Activated T-cell treated with anti-CD3 and anti-CD28 coated beads for 24 hours (primary cell): ENCODE measurements at regions not wholly inside any gene's neighbourhood (a gene's known extent, or its start where the extent isn't known, plus 50 kb on each side); places are given as distances from the start of the nearest gene placed in this dataset.

ENCODE experiments used
- DNase-seq: peaks from one replicate; pipeline ENCODE4 v3.0.0-alpha.2; 2020; ENCODE audit warnings: low read depth

DNA sequence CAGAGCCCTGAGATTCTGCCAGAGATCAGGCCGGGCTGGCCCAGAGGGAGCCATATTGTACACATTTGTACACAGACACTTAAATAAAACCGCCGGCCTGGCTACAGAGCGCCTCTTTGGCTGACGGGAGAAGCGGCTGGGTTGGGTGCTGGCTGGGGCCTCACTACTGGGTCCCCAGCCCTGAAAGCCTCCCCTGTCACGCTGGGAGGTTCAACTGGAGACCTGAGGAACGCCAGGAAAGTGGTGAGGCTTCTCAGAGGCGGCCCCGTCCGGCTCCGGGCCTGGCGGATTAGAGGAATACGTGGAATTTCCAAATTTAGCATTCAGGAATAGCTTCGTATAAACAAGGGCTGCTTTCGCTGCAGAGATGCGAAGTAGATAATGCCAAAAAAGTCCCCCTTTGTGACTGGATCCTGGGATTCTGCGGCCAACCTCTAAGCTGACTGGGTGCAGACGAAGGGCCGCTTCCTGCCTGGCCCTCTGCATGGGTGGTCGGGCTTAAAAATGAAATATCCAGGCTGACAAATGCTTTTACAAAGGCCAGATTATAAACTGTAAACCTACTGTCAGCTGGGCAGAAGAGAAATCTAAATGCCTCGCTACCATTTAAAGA, 252.4 kb downstream of the IRF8 start:
- no peak for DNase-seq

GRCh38 chr16:86156155-86156554, 257.2 kb downstream of the IRF8 start:
- no peak for DNase-seq

- DNase-seq = no peak
Observed at GRCh38 chr16:86157616-86158247, 258.8 kb downstream of the IRF8 start.

DNA sequence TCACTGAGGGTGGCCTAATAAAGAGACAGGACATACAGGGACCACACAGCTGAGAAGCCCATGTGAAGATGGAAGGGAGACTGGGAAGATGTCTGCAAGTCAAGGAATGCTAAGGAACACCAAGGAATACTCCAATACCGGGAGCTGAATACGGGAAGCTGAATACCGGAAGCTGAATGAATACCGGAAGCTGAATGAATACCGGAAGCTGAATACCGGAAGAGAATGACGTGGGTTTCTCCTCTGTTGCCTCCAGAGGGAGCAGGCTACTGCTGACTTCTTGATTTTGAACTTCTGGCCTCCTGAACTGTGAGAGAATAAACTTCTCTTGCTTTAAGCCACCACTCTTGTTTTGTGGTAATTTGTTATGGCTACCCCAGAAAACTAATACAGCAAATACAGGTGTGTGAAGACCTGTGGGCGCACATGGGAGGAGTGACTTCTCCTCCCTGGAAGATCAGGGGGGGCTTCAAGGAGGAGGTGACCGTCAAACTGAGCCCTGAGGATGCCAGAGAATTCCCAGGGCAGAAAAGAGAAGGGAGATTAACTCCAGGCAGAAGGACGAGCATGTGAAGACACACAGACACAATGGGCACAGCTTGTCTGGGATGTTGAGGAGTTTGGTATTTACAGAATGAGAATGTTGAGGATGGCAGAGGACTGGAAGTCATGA, 259.9 kb downstream of the IRF8 start:
- DNase-seq = no peak

- DNase-seq = no peak
Observed at GRCh38 chr16:86165479-86165878, 266.5 kb downstream of the IRF8 start.

GRCh38 chr16:86166414-86166813, 267.5 kb downstream of the IRF8 start:
- DNase-seq = no peak

DNA sequence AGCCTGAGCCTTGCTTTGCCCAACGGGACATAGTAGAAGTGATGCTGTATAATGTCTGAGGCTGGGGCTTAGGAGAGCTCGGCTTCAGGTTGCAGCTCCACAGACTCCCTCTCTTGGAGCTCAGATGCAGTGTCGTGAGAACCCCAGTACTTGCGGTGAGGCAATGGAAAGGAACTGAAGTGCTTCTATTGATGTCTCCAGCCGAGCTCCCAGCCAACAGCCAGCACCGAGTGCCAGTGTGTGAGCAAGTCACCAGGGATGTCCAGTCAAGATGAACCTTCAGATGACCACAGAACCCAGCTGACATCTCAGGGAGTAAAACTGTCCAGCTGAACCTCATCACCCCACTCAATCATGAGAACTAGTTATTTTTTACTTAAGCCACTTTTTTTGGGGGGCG, 268.1 kb downstream of the IRF8 start:
- no peak for DNase-seq

DNA sequence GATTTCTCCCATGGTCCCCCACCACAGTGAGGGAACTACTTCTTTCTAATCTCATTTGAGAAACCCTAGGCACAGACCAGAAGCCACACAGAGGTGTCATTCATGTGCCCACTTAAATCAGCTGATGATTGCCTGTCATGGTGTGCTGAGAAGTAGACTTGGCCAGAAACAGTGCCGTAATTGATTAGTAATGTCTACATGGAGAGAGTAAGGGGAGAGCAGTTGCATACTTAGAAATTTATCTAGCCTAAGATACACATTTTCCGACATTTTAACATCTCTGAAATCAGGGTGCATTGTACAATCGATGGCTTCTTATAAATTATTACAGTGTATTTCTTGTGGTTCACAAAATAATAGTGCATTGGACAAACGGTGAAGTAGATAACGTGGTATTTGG, 271.8 kb downstream of the IRF8 start:
- DNase-seq = no peak

DNA sequence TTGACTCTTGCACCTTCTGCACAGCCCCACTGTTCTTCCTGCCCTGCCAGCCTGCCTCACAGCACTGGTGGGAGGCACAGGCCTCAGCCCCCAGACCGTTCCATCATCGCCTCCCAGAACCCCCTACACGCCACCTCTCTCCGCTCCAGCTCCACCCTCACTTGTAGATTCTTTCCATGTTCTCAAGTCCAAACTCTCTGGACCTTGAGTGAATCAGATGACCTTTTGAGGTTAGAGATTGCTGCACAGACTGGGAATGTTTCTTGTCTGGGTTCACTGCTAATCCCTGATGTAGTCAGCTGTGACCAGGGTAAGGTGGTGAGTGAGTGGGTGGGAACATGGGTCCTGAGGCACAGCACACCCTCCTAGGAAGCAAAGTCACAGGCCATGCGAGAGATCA, 272.4 kb downstream of the IRF8 start:
- no peak for DNase-seq

GRCh38 chr16:86175816-86176215, 276.9 kb downstream of the IRF8 start:
- DNase-seq = no peak

GRCh38 chr16:86176462-86176861, 277.5 kb downstream of the IRF8 start:
- DNase-seq = no peak

DNA sequence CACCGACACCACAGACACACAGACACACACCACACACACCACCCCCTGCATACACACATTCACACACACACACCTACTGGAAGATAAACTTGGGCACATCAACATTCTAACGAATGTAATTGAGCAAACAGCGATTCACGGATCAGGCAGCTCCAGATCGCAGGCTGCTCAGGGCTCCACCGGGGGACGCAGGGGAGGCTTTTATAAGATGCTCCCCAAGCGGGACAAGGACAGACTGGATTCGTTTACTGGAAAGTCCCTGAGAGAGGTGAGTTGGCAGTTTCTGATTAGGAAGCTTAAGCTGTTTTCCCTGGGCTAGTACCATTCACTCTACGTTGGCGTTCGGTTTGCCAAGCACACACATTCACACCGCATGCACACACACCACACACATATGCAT, 281.3 kb downstream of the IRF8 start:
- DNase-seq = no peak

GRCh38 chr16:86180780-86181179, 281.8 kb downstream of the IRF8 start:
- DNase-seq = no peak

- DNase-seq = no peak
Observed at GRCh38 chr16:86181526-86181925, 282.6 kb downstream of the IRF8 start.

DNA sequence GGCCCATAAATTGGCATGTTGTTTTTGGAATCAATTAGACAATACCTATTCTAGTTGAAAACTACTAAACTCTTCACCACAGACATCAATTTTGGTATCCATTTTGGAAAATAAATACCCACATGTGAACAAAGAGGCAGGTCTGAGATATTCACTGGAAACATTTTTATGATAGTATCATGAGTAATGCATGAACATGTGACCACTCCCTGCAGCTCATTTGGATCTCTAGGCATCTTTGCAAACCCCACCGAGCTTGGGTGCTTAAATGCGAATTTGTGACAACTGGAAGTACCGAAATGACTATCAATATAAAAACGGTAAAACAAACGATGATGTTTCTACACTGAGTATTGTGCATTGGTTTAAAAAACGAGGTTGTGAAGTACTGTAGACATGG, 285.2 kb downstream of the IRF8 start:
- no peak for DNase-seq

DNA sequence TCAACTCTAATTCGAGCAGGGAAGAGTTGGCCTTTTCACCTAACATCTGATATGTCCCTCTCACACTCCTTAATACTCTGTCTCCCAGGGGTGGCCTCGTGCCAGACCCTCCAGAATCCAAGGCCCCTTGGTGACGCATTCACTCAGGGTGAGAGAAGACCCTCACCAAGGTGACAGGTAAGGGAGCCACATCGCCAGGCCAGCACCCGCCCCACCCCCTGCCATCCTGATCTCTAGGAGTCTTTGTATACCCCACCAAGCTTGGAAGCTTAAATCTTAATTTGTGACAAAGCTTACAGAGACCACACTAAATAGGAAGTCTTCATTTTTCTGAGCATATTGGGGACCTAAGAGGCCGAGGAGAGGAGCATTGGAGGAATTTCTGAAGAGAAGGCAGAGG, 286.1 kb downstream of the IRF8 start:
- DNase-seq = no peak

GRCh38 chr16:86186313-86186712, 287.4 kb downstream of the IRF8 start:
- no peak for DNase-seq

GRCh38 chr16:86189934-86190333, 291.0 kb downstream of the IRF8 start:
- DNase-seq = no peak

DNA sequence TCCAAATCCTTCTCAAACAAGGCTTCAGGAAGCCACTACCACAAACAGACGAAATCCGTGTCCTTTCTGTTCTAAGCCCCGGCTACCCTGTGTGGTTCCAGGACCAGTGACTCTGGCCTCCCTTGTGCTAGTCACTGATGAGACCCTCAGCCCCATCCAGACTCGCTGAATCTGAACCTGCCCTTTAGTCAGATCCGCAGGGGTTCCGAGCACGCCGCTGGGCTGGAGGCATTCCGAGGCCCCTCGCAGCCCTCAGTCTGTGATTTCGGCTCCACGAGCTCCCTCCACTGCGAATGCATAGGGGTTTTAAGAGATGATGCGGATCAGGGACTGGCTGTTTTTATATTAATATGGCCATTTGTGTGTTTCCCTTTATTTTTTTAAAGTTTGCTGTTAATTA, 292.7 kb downstream of the IRF8 start:
- no peak for DNase-seq

DNA sequence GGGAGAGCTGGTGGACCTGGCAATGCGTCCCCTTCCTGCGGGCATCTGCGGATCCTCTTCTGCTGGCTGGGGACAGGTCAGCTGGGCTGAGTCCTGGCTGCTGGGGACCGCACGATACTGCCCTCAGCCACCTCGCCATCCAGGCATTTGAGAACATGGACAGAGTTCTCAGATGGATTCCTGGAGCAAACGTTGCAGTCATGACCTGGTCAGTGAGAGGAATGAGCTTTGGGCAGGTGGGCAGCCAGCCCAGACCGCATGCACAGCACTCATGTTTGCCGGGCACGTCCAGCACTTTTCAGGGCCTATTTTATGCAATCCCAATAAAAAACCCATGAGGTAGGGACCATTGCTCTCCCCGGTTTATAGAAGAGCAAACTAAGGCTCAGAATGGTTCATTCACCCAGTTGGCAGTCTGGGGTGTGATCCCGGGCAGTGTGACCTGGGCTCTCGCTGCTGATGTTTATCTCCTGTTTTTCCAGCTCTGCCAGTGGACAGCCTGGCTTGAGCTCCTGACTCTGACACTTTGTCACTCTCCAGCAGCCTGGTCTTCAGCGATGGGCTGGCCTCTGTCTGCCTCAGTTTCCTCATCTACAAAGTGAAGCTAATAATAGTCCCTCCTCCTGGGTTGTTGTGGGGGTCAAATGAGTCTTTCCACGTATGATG, 294.7 kb downstream of the IRF8 start:
- no peak for DNase-seq

DNA sequence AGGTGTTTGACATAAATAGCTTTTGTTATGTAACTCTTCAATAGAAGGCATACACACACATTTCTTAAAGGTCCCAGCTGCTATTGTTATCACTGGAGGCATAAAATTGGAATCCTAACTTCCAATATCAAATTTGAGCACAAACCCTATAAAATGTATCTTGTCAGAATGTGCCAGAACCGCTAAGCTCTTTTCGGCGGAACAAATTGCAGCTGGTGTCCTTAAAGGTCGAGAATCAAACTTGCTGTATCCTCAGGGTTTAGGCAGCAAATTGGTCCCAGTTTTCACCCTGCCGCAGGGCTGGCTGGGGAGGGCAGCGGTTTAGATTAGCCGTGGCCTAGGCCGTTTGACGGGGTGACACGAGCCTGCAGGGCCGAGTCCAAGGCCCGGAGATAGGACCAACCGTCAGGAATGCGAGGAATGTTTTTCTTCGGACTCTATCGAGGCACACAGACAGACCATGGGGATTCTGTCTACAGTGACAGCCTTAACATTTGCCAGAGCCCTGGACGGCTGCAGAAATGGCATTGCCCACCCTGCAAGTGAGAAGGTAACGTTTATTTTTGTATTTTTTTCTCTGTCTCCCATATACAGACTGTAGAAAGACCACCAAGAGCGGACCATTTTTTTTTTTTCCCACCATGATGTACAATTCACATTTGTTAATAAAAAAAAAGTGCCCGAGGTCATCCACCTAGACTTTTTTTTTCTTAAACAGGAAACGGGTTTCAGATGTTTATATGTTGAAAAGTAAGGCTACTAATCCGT, 297.1 kb downstream of the IRF8 start:
- no peak for DNase-seq

DNA sequence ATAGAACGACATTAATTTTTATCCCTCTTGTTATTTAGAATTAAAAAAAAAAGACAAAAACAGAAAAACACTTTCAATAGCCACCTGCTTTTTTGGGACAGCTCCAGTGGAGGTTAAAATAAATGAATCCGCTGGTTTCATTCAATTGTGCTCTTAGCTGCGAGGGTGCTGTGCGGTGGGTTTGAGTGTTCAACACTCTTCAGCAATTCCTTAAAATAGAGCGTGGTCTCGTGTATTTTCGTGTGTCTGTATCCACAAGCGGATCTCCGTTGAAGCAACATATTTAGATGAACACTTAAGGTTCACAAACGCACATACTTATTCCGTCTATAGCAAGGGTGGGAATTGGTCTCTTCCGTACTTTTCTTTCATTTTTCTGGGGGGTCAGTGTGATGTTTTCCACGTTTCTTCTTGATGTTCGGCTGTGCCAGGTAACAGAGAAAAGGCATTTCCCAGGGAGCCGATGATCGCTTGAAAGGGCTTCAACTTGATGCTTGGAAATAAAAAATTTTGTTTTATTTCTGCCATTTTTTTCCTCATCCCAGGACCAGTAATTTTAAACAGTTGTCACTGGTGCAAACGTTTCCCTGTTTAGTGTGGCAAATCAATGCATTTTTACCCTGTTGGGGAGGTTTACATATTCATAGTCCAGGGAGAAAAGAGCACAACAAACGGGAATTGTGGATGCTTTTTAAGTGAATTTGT, 297.9 kb downstream of the IRF8 start:
- no peak for DNase-seq
